Esophagus muscularis mucosa (tissue), 4 donors: ENCODE measurements at regions not wholly inside any gene's neighbourhood (a gene's known extent, or its start where the extent isn't known, plus 50 kb on each side); places are given as distances from the start of the nearest gene placed in this dataset.

Experiments
- DNase-seq: peaks from one replicate; pipeline ENCODE4 v3.0.0-alpha.2; 2017; ENCODE audit errors: extremely low spot score
- H3K27ac ChIP-seq, 4 donors: fragments of 200-600 bp; sonication (generic); replicated peaks in 1 of 4; 1 replicate in 3 of 4; 2 replicates in 1 of 4; pipeline ENCODE4 v1.5.1; 2016 to 2019; ENCODE audit warnings: mild to moderate bottlenecking in 1 of 4
- H3K27me3 ChIP-seq, 4 donors: fragments of 200-600 bp; sonication (generic); one replicate each; pipeline versions ENCODE4 v1.5.1 to v1.6.0; 2016 to 2019
- H3K36me3 ChIP-seq, 4 donors: fragments of 200-600 bp; sonication (generic); one replicate each; pipeline ENCODE4 v1.5.1; 2016 to 2019
- H3K4me1 ChIP-seq, 4 donors: fragments of 200-600 bp; sonication (generic); one replicate each; pipeline ENCODE4 v1.5.1; 2016 to 2019
- H3K4me3 ChIP-seq, 4 donors: fragments of 200-600 bp; sonication (generic); 1 replicate in 2 of 4; 2 replicates in 2 of 4; pipeline ENCODE4 v1.5.1; 2016 to 2019; ENCODE audit warnings: mild to moderate bottlenecking in 4 of 4, moderate library complexity in 1 of 4
- H3K9me3 ChIP-seq, 4 donors: fragments of 200-600 bp; sonication (generic); 1 replicate in 3 of 4; 2 replicates in 1 of 4; pipeline ENCODE4 v1.5.1; 2016 to 2019
- EP300 ChIP-seq: sonication (generic); formaldehyde crosslinking; IDR thresholded peaks from one replicate; pipeline ENCODE4 v1.6.1; 2017; ENCODE audit warnings: antibody characterized with exemption
- POLR2A ChIP-seq: fragments of 450-650 bp; IDR thresholded peaks from one replicate; pipeline ENCODE4 v1.6.1; 2017; ENCODE audit warnings: antibody characterized with exemption, moderate library complexity, mild to moderate bottlenecking, low read depth
- POLR2AphosphoS5 ChIP-seq, 2 donors: sonication (generic); formaldehyde crosslinking; IDR thresholded peaks; one replicate each; pipeline ENCODE4 v1.6.1; 2017; ENCODE audit warnings: antibody characterized with exemption in 2 of 2
- WGBS: methylation state at CpG from one replicate; pipeline ENCODE4 v1.1.5; 2018; 5-methylcytosine and 5-hydroxymethylcytosine counted together
- intact Hi-C: fragments of 100-400 bp; cut with DNase I; formaldehyde crosslinking; loops from one replicate; pipeline ENCODE4 v1.15.1; 2023
- TF ChIP-seq, protein P1 (sequence below), 3 experiments: fragments of 200-600 bp in 2 of 3; fragments of 450-650 bp in 1 of 3; sonication (generic) in 2 of 3; IDR thresholded peaks; one replicate each; pipeline ENCODE4 v1.5.1; 2017 to 2019; ENCODE audit warnings: antibody characterized with exemption in 3 of 3, mild to moderate bottlenecking in 2 of 3, moderate library complexity in 1 of 3

- intact Hi-C loops, result no loop called here
- H3K4me1 ChIP-seq, result no peaks in the 10 kb centered on the region
- no peak overlapping the region for H3K27ac ChIP-seq
- no peaks in the 10 kb centered on the region for H3K36me3 ChIP-seq
- TF ChIP-seq EP300, result no peak
- no peak for TF ChIP-seq POLR2A
- no peak for TF ChIP-seq POLR2AphosphoS5 (IDR thresholded peaks at IDR 0.05)
- TF ChIP-seq, protein P1, sequence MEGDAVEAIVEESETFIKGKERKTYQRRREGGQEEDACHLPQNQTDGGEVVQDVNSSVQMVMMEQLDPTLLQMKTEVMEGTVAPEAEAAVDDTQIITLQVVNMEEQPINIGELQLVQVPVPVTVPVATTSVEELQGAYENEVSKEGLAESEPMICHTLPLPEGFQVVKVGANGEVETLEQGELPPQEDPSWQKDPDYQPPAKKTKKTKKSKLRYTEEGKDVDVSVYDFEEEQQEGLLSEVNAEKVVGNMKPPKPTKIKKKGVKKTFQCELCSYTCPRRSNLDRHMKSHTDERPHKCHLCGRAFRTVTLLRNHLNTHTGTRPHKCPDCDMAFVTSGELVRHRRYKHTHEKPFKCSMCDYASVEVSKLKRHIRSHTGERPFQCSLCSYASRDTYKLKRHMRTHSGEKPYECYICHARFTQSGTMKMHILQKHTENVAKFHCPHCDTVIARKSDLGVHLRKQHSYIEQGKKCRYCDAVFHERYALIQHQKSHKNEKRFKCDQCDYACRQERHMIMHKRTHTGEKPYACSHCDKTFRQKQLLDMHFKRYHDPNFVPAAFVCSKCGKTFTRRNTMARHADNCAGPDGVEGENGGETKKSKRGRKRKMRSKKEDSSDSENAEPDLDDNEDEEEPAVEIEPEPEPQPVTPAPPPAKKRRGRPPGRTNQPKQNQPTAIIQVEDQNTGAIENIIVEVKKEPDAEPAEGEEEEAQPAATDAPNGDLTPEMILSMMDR (IDR thresholded peaks at IDR 0.05), result no peak
- 57% methylated on average over 2 of the region's 2 CpGs for WGBS
- H3K4me3 ChIP-seq, result no peak overlapping the region
- no peaks in the 10 kb centered on the region for H3K9me3 ChIP-seq
- peaks cover 0 to 3% (median 0%) of the 10 kb centered on the region in 4 donors for H3K27me3 ChIP-seq
- no peak for DNase-seq
Observed at GRCh38 chr3:77707281-77707680, 667.4 kb downstream of the ROBO2 start.

- DNase-seq, result no peak
- H3K4me3 ChIP-seq, result no peak overlapping the region
- no peaks in the 10 kb centered on the region for H3K36me3 ChIP-seq
- no peaks in the 10 kb centered on the region for H3K9me3 ChIP-seq
- intact Hi-C loops, result no loop called here
- no peak overlapping the region for H3K27ac ChIP-seq
- WGBS, result 87% methylated on average over 2 of the region's 2 CpGs
- H3K27me3 ChIP-seq, result no peaks in the 10 kb centered on the region
- H3K4me1 ChIP-seq, result no peaks in the 10 kb centered on the region
- no peak for TF ChIP-seq POLR2AphosphoS5 (IDR thresholded peaks at IDR 0.05)
- no peak for TF ChIP-seq EP300
- TF ChIP-seq POLR2A, result no peak
- TF ChIP-seq, protein P1 (IDR thresholded peaks at IDR 0.05), result no peak
Observed at GRCh38 chr3:77709155-77709554, 669.3 kb downstream of the ROBO2 start.

- intact Hi-C loops, result no loop called here
- DNase-seq, result no peak
- TF ChIP-seq, protein P1 (IDR thresholded peaks at IDR 0.05), result no peak
- TF ChIP-seq POLR2AphosphoS5 (IDR thresholded peaks at IDR 0.05) (no peak), POLR2A (no peak), EP300 (no peak)
- H3K36me3 ChIP-seq, result no peaks in the 10 kb centered on the region
- no peaks in the 10 kb centered on the region for H3K27me3 ChIP-seq
- no peaks in the 10 kb centered on the region for H3K9me3 ChIP-seq
- H3K4me3 ChIP-seq, result no peak overlapping the region
- no peaks in the 10 kb centered on the region for H3K4me1 ChIP-seq
- WGBS, result 57% methylated on average over 2 of the region's 2 CpGs
- no peak overlapping the region for H3K27ac ChIP-seq
Observed at GRCh38 chr3:77718311-77718710, 678.4 kb downstream of the ROBO2 start.

DNA sequence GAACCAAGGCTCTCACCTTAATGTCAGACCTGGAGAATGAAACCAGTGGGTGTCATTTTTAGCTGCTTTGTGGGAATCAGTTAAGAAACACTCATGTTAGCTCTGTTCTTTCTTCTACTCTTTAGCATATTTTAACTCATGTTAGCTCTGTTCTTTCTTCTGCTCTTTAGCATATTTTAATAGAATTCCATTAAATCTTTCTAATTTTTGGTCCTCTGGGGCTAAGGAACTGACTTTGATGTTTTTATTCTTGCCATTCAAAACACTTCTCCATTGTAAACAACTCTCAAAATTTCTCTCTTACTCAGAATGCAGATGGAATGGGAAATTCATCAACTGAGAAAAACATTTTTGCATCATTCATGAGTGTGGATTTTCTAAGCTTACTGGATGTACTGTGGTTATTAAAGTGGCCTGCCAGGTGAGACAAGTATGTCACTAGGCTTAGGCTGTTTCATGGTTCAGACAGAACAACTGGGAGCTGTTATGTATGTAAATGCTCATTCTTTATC is 680.6 kb downstream of the ROBO2 start:
- no peaks in the 10 kb centered on the region for H3K36me3 ChIP-seq
- no peaks in the 10 kb centered on the region for H3K9me3 ChIP-seq
- intact Hi-C loops, result no loop called here
- TF ChIP-seq POLR2AphosphoS5 (IDR thresholded peaks at IDR 0.05) (no peak), POLR2A (no peak), EP300 (no peak)
- TF ChIP-seq, protein P1 (IDR thresholded peaks at IDR 0.05), result no peak
- no peak overlapping the region for H3K27ac ChIP-seq
- DNase-seq, result no peak
- H3K4me3 ChIP-seq, result no peak overlapping the region
- no peaks in the 10 kb centered on the region for H3K4me1 ChIP-seq
- H3K27me3 ChIP-seq, result no peaks in the 10 kb centered on the region

- Histone ChIP-seq H3K9me3 (no peaks in the 10 kb centered on the region), H3K4me3 (no peak overlapping the region), H3K27me3 (no peaks in the 10 kb centered on the region), H3K27ac (no peak overlapping the region), H3K4me1 (no peaks in the 10 kb centered on the region), H3K36me3 (no peaks in the 10 kb centered on the region)
- WGBS, result 29% methylated on average over 1 of the region's 1 CpG
- DNase-seq, result no peak
- TF ChIP-seq, protein P1 (IDR thresholded peaks at IDR 0.05), result no peak
- intact Hi-C loops, result no loop called here
Observed at GRCh38 chr3:77726517-77726916, 686.6 kb downstream of the ROBO2 start.
